Activated CD4-positive, alpha-beta T cell treated with anti-CD3 and anti-CD28 coated beads, Interleukin-2, amount 10 ng/mL, durations not matched to agents 24 days and 14 days (primary cell): ENCODE measurements at regions not wholly inside any gene's neighbourhood (a gene's known extent, or its start where the extent isn't known, plus 50 kb on each side); places are given as distances from the start of the nearest gene placed in this dataset.
"Not testable (repeated sequence)": the region's sequence is repeated elsewhere in the genome, so short reads cannot be mapped to it uniquely, and the experiment has no call there.

Experiments
- DNase-seq: peaks from one replicate; pipeline ENCODE4 v3.0.0; 2022
- H3K27ac Mint-ChIP-seq: one replicate; pipeline ENCODE4 v1.8.0; 2022; ENCODE audit warnings: mild to moderate bottlenecking, mixed read lengths
- H3K27me3 Mint-ChIP-seq: one replicate; pipeline ENCODE4 v1.8.0; 2022; ENCODE audit warnings: mixed read lengths
- H3K36me3 Mint-ChIP-seq: one replicate; pipeline ENCODE4 v1.8.0; 2022; ENCODE audit warnings: low read depth, mild to moderate bottlenecking, mixed read lengths
- H3K4me1 Mint-ChIP-seq: one replicate; pipeline ENCODE4 v1.8.0; 2021; ENCODE audit warnings: mixed read lengths
- H3K4me3 Mint-ChIP-seq: one replicate; pipeline ENCODE4 v1.8.0; 2022; ENCODE audit warnings: mild to moderate bottlenecking, moderate library complexity, mixed read lengths
- H3K9me3 Mint-ChIP-seq: one replicate; pipeline ENCODE4 v1.8.0; 2021; ENCODE audit warnings: mixed read lengths
- intact Hi-C: fragments of 100-400 bp; cut with micrococcal nuclease; formaldehyde crosslinking; loops from one replicate; pipeline ENCODE4 v1.15.1; 2023

DNA sequence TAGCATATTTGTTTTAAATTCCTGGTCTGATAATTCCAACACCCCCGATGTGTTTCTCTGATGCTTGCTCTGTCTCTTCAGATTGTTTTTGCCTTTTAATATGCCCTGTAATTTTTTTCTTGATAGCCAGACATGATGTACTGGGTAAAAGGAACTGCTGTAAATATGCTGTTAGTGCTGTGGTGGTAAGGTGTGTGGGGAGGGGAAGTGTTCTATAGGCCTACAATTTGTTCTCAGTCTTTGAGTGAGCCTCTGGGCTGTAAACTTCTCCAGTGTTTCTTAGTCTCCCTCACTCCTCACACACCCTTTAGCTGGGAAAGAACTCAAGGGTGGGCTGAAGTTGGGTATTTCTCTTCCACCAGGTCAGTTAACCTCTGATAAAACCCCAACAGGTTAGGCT lies 147.0 kb upstream of the OR4E1 start:
- peaks cover 6% of the 10 kb centered on the region for H3K9me3 Mint-ChIP-seq
- H3K27ac Mint-ChIP-seq = no peak overlapping the region
- peaks cover 3% of the 10 kb centered on the region for H3K4me1 Mint-ChIP-seq
- intact Hi-C loops = no loop called here
- H3K27me3 Mint-ChIP-seq = peaks cover 28% of the 10 kb centered on the region
- DNase-seq = no peak
- H3K4me3 Mint-ChIP-seq = no peak overlapping the region
- no peaks in the 10 kb centered on the region for H3K36me3 Mint-ChIP-seq

DNA sequence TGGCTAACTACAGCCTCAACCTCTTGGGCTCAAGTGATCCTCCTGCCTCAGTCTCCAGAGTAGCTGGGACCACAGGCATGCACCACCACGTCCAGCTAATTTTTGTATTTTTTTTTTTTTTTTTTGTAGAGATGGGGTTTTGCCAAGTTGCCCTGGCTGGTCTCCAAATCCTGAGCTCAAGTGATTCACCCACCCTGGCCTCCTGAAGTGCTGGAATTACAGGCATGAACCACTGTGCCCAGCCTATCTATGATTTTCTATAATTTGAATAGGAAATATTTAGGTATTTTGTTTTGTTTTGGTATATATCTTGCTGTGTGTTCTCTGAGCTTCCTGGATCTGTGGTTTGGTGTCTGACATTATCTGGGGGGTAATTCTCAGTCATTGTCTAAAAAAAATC lies 146.3 kb upstream of the OR4E1 start:
- DNase-seq, intact Hi-C loops, H3K36me3 Mint-ChIP-seq, H3K9me3 Mint-ChIP-seq, H3K27ac Mint-ChIP-seq, H3K4me3 Mint-ChIP-seq, H3K4me1 Mint-ChIP-seq: not testable (repeated sequence)
- peaks cover 22% of the 10 kb centered on the region for H3K27me3 Mint-ChIP-seq

DNA sequence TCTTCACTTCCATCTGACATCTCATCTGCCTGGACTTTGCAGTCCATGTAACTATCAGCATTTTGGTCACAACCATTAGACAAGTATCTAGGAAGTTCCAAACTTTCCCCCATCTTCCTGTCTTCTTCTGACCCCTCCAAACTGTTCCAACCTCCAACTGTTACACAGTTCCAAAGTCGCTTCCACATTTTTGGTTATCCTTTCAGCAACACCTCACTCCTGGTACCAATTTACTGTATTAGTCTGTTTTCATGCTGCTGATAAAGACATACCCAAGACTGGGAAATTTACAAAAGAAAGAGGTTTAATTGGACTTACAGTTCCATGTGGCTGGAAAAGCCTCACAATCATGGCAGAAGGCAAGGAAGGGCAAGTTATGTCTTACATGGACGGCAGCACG lies 143.4 kb upstream of the OR4E1 start:
- H3K36me3 Mint-ChIP-seq, intact Hi-C loops, H3K27ac Mint-ChIP-seq, H3K4me3 Mint-ChIP-seq, H3K4me1 Mint-ChIP-seq, DNase-seq, H3K9me3 Mint-ChIP-seq: not testable (repeated sequence)
- peaks cover 29% of the 10 kb centered on the region for H3K27me3 Mint-ChIP-seq

DNA sequence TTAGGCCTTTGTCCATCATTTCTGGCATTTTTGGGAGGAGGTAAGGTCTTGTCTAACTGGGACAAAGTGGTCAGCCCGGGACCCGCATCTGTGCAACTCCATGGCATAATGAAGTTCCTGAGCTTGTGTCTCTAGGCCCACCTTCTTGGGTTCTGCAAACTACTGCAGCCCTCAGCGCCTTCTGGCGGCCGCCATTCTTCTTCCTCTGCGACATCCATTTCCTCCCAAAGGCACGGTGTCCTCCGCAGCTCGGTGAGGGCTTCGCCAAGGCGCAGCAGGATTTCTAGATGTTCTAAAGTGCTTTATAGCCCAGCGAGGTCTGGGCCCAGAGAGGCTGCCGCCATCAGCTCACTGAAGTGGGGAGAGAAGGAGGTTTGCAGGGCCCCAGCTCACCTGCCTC lies 134.4 kb upstream of the OR4E1 start:
- H3K36me3 Mint-ChIP-seq = no peaks in the 10 kb centered on the region
- no peak for DNase-seq
- peaks cover 23% of the 10 kb centered on the region for H3K27me3 Mint-ChIP-seq
- intact Hi-C loops = no loop called here
- H3K27ac Mint-ChIP-seq = no peak overlapping the region
- H3K9me3 Mint-ChIP-seq = no peaks in the 10 kb centered on the region
- no peak overlapping the region for H3K4me3 Mint-ChIP-seq
- no peaks in the 10 kb centered on the region for H3K4me1 Mint-ChIP-seq

DNA sequence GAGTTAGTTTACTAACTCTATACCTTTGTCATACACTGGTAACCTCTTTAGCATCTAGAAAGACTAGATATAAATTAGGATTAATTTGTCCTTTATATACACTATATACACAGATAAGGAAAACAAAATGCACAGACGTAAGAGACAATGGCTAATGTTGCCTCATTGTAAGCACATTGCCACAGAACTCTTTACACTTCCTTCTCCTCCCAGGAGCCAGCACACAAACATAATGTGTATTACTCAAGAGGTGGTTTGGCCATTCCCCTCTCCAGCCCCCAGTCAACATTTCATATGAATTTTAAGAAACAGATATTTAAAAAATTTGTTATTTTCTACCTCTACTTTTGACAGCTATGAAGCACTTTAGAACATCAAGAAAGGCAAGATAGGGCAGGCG lies 131.4 kb upstream of the OR4E1 start:
- Mint-ChIP-seq H3K27ac (no peak overlapping the region), H3K36me3 (no peaks in the 10 kb centered on the region), H3K9me3 (no peaks in the 10 kb centered on the region), H3K4me1 (no peaks in the 10 kb centered on the region), H3K27me3 (peaks cover 13% of the 10 kb centered on the region), H3K4me3 (no peak overlapping the region)
- intact Hi-C loops = no loop called here
- DNase-seq = no peak

DNA sequence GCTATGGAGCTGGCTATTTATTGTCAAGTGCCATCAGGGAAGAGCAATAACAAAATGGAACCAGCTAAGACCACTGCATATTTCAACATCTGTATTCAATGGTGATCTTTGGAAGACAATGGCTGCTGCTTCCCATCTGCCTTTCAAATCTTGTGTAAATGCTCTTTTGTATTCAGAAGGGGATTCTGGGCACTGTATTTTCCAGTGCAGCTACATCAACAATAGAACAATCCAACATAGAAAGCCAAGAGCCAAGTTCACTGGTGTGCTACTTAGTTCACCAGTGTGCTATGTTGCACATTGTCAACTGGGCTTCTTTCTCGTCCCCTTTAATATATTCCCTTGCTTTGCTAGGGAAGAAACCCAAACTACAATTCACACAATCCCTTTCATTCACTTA lies 128.8 kb upstream of the OR4E1 start:
- Mint-ChIP-seq H3K4me3 (no peak overlapping the region), H3K4me1 (no peaks in the 10 kb centered on the region), H3K9me3 (no peaks in the 10 kb centered on the region), H3K36me3 (no peaks in the 10 kb centered on the region), H3K27me3 (peaks cover 10% of the 10 kb centered on the region), H3K27ac (no peak overlapping the region)
- intact Hi-C loops = no loop called here
- no peak for DNase-seq

DNA sequence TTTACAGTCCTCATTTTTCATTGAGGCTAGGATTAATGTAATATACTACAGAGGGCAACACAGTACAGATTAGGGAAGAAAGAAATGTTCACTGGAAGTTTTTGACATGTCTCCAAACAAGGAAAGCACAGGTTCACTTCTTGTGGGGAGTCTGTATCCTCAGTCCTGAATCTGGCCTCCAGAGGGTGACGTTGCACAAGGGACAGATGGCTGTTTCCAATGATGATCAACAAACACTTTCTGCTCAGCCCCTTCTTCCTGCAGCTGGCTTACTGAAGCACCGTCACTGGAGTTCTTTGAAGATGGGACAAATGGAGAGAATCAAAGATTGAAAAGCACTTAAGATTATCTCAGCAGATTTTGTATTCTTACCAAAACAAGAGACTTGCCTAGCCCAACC lies 123.3 kb upstream of the OR4E1 start:
- Mint-ChIP-seq H3K4me3 (peak overlapping the region; percentile 46), H3K27ac (peak overlapping the region; percentile 39), H3K4me1 (no peaks in the 10 kb centered on the region), H3K27me3 (peaks cover 12% of the 10 kb centered on the region), H3K9me3 (peaks cover 9% of the 10 kb centered on the region), H3K36me3 (no peaks in the 10 kb centered on the region)
- intact Hi-C loops = no loop called here
- DNase-seq = peak; percentile 65

DNA sequence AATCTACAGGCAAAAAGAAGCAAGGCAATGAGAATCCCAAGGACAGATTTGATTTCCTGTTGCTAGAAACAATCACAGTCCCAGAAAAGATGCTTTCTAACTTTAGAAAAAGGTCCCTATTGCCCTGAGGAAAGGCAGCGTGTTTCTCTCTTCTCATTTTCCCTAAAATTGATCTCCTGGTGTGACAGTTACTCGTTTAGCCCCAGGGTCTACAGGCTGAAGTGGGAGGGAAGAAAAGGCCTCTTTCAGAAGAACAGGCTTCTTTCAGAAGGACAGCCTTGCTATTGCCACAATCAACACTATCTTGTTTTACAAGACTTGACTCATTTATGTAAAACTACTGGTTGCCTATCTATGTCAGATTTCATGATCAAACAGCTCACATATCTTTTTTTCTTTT lies 121.8 kb upstream of the OR4E1 start:
- Mint-ChIP-seq H3K4me1 (peaks cover 4% of the 10 kb centered on the region), H3K27ac (no peak overlapping the region), H3K9me3 (peaks cover 9% of the 10 kb centered on the region), H3K4me3 (no peak overlapping the region), H3K27me3 (peaks cover 10% of the 10 kb centered on the region), H3K36me3 (no peaks in the 10 kb centered on the region)
- no peak for DNase-seq
- intact Hi-C loops = no loop called here

DNA sequence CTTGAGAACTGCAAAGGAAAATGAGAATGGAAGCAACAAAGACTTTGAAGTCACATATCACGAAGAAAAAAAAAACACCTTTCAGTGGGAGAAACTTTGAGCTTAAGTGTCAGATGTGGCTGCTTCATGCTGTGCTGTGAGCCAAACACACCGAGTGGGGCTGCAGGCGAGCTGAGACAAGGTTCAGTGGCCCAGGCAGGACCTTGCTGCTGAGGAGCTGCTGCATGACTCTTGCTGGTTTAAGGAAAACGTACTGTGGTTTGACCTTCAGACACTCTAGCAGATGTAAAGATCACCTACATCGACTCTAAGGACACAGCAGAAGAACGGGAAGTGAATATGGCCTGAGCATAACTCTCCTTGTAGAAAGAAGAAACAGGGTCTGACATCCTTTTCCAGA lies 118.1 kb upstream of the OR4E1 start:
- DNase-seq = no peak
- H3K4me1 Mint-ChIP-seq = peaks cover 4% of the 10 kb centered on the region
- peaks cover 8% of the 10 kb centered on the region for H3K9me3 Mint-ChIP-seq
- no peak overlapping the region for H3K4me3 Mint-ChIP-seq
- no peak overlapping the region for H3K27ac Mint-ChIP-seq
- peaks cover 5% of the 10 kb centered on the region for H3K27me3 Mint-ChIP-seq
- no peaks in the 10 kb centered on the region for H3K36me3 Mint-ChIP-seq
- intact Hi-C loops = no loop called here

DNA sequence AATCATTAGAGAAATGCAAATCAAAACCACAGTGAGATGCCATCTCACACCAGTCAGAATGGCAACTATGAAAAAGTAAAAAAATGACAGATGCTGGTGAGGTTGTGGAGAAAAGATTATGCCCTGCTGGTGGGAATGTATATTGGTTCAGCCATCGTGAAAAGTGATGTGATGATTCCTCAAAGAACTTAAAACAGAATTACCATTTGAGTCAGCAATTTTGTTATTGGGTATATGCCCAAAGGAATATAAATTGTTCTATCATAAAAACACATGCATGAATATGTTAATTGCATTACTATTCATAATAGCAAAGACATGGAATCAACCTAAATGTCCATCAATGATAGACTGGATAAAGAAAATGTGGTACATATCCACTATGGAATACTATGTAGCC lies 115.1 kb upstream of the OR4E1 start:
- H3K27me3 Mint-ChIP-seq, DNase-seq, H3K27ac Mint-ChIP-seq, H3K36me3 Mint-ChIP-seq, intact Hi-C loops, H3K9me3 Mint-ChIP-seq, H3K4me1 Mint-ChIP-seq, H3K4me3 Mint-ChIP-seq: not testable (repeated sequence)

DNA sequence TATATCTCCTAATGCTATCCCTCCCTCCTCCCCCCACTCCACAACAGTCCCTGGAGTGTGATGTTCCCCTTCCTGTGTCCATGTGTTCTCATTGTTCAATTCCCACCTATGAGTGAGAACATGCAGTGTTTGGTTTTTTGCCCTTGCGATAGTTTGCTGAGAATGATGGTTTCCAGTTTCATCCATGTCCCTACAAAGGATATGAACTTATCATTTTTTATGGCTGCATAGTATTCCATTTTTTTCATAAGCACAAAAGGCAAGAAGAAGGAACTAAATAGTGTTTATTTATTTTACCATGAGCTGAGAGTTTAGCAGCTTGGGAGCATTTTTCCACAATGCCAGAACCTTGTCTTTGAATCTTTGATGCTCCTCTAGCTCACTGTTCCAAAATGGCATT lies 113.6 kb upstream of the OR4E1 start:
- intact Hi-C loops, H3K27me3 Mint-ChIP-seq, DNase-seq, H3K27ac Mint-ChIP-seq, H3K36me3 Mint-ChIP-seq, H3K4me3 Mint-ChIP-seq, H3K4me1 Mint-ChIP-seq, H3K9me3 Mint-ChIP-seq: not testable (repeated sequence)

DNA sequence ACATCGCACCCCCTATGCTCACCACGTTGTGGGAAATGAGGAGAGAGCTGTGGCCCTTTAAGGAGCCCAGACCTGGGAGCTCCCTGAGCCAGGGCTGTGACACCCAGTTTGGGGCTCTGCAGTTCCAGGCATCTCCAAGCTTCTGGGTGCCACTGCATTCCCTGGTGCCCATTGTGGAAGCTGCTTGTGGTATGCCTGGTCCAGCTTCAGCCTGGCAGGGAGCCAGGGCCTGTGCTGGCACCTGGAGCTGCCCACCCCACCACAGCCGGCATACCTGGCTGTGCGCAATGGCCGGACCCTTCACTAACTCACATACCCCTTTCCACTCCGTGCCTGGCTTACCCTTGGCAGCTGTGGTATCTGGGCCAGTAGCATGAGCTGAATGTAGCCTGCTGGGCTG lies 107.9 kb upstream of the OR4E1 start:
- intact Hi-C loops = no loop called here
- H3K9me3 Mint-ChIP-seq = no peaks in the 10 kb centered on the region
- no peaks in the 10 kb centered on the region for H3K36me3 Mint-ChIP-seq
- no peaks in the 10 kb centered on the region for H3K4me1 Mint-ChIP-seq
- DNase-seq = no peak
- no peak overlapping the region for H3K4me3 Mint-ChIP-seq
- H3K27ac Mint-ChIP-seq = no peak overlapping the region
- H3K27me3 Mint-ChIP-seq = peaks cover 10% of the 10 kb centered on the region

DNA sequence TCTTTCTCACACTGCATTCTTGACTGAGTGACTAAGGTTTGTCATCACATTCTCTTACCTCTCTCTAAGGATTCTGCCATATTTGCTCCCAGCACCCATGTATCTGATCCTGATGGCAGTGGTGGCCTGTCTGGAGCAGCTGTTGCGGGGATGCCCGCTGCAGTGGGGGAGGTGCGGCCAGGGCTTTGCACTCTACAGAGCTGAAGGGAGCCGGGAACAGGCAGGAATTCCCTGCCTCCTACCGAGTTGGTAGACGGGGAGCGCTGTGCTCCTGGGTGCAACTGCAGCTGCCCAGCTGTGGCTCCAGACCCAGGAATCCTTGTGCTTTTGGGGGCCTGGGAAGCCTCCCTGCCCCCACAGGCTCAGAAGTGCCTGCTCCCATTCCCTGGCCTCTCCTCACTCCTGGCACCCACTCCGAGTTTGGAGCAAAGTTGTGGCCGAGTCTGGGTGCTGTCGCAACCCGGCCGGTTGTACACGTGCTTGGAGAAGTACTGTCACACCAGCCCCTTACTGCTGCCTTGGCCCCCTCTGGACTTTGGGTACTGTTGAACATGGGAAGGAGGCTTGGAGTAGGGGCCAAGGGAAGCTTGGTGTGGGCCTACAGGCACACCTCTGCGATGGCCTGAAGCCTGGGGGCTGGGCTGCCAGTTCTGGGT lies 106.9 kb upstream of the OR4E1 start:
- intact Hi-C loops = no loop called here
- no peak for DNase-seq
- Mint-ChIP-seq H3K4me1 (no peaks in the 10 kb centered on the region), H3K4me3 (no peak overlapping the region), H3K27ac (no peak overlapping the region), H3K27me3 (peaks cover 13% of the 10 kb centered on the region), H3K9me3 (no peaks in the 10 kb centered on the region), H3K36me3 (no peaks in the 10 kb centered on the region)

DNA sequence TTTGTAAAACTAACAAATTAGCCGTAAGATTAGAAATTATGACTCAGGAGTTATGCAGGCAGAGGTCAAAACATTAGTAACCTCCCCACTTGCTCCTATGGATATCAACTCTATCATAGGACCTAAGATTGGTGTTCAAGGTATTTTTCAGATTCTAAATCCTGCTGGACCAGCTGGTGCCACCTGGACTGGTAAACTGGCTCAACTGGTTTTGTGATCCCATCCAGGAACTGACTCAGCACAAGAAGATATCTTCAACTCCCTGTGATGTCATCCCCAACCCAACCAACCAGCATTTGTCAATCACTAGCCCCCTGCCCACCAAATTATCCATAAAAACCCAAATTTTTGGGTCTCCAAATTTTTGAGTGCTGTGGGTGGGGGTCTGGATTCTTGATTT lies 98.1 kb upstream of the OR4E1 start:
- Mint-ChIP-seq H3K9me3 (no peaks in the 10 kb centered on the region), H3K4me3 (no peak overlapping the region), H3K36me3 (no peaks in the 10 kb centered on the region), H3K27me3 (peaks cover 19% of the 10 kb centered on the region), H3K4me1 (peaks cover 2% of the 10 kb centered on the region), H3K27ac (no peak overlapping the region)
- intact Hi-C loops = no loop called here
- DNase-seq = no peak

DNA sequence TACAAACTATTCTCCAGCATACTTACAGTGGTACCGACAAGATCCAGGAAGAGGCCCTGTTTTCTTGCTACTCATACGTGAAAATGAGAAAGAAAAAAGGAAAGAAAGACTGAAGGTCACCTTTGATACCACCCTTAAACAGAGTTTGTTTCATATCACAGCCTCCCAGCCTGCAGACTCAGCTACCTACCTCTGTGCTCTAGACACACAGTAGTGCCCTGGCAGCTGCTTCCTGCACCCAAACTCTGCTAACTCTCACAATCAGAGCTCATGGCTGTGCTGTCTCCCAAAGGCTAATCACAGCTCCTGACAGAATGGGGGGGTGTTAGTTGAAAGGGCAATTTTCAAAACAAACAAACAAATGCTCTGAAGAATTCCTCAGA lies 95.2 kb upstream of the OR4E1 start:
- Mint-ChIP-seq H3K27ac (peak overlapping the region; percentile 77), H3K4me1 (peaks cover 2% of the 10 kb centered on the region), H3K4me3 (peak overlapping the region; percentile 69), H3K36me3 (no peaks in the 10 kb centered on the region), H3K27me3 (peaks cover 8% of the 10 kb centered on the region), H3K9me3 (no peaks in the 10 kb centered on the region)
- intact Hi-C loops = no loop called here
- no peak for DNase-seq
